OCI-LY7 (cell line): ENCODE measurements at regions not wholly inside any gene's neighbourhood (a gene's known extent, or its start where the extent isn't known, plus 50 kb on each side); places are given as distances from the start of the nearest gene placed in this dataset.
"Not testable (repeated sequence)": the region's sequence is repeated elsewhere in the genome, so short reads cannot be mapped to it uniquely, and the experiment has no call there.

ENCODE experiments used
- CTCF ChIP-seq: fragments of 200-600 bp; sonication (generic); conservative IDR thresholded peaks from 2 replicates; pipeline ENCODE4 v1.5.1; 2014; ENCODE audit warnings: mild to moderate bottlenecking, antibody characterized with exemption, low read length, moderate library complexity, mixed read lengths
- EZH2phosphoT487 ChIP-seq: fragments of 200-600 bp; sonication (generic); IDR thresholded peaks from 2 replicates; pipeline ENCODE4 v1.6.1; 2018; ENCODE audit warnings: low read depth, borderline replicate concordance, mild to moderate bottlenecking, mixed run types, antibody characterized with exemption, low read length, moderate library complexity, mixed read lengths

DNA sequence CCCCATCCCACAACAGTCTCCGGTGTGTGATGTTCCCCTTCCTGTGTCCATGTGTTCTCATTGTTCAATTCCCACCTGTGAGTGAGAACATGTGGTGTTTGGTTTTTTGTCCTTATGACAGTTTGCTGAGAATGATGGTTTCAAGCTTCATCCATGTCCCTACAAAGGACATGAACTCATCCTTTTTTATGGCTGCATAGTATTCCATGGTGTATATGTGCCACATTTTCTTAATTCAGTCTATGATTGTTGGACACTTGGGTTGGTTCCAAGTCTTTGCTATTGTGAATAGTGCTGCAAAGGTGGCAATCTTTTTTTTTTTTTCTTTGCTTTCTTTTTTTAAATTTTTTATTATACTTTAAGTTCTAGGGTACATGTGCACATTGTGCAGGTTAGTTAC lies 406.7 kb upstream of the ATP5MC3 start:
- TF ChIP-seq CTCF, EZH2phosphoT487: not testable (repeated sequence)
